ENCODE measurements at regions not wholly inside any gene's neighbourhood (a gene's known extent, or its start where the extent isn't known, plus 50 kb on each side); places are given as distances from the start of the nearest gene placed in this dataset.

DNA sequence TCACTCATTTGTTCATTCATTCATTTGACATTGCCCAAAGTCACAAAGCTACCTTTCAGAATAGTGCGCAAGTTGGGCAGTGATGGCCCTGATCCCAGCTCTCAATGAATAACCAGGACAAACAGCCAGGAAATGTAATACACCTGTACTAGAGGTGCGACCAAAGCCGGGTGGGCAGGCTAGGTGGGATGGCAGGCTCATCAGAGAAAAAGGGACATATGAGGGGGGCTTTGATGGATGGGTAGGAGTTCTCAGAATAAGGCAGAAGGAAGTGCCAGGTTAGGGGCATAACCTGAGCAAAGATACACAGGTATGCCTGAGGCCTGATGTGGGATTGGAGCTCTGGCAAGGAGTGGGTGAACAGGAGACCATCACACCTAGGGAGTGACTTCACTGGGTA, 53.4 kb upstream of the SMAD6 start:
- Histone ChIP-seq H3K9me3 (replicated peaks; ENCODE audit: control insufficient read depth, insufficient read depth, low read depth, low read length) (no peaks in the 10 kb centered on the region), H3K9me1 (ENCODE audit: control insufficient read depth, insufficient read depth, low read length) (no peaks in the 10 kb centered on the region), H3K4me3 (no peak overlapping the region), H3K36me3 (ENCODE audit: control insufficient read depth, insufficient read depth, low read length) (peaks cover 55% of the 10 kb centered on the region; the same call in 2 of the 3 replicates), H2AFZ (ENCODE audit: low read depth, low read length) (no peak overlapping the region), H3K4me1 (replicated peaks in 1 of 2; ENCODE audit: control insufficient read depth in 2 of 2, insufficient read depth in 2 of 2, low read length in 2 of 2) (peaks cover 44 to 56% of the 10 kb centered on the region in 2 experiments), H3K79me2 (ENCODE audit: control insufficient read depth, insufficient read depth, low read length) (peaks cover 60% of the 10 kb centered on the region), H4K20me1 (replicated peaks; ENCODE audit: control insufficient read depth, insufficient read depth, low read length) (peaks cover 6% of the 10 kb centered on the region; the same call in 1 of the 2 replicates), H3K9ac (ENCODE audit: insufficient read depth in 1 of 2, low read depth in 2 of 2, low read length in 2 of 2) (no peak overlapping the region), H3K27me3 (ENCODE audit: control insufficient read depth in 2 of 2, insufficient read depth in 2 of 2, low read length in 2 of 2) (no peaks in the 10 kb centered on the region), H3K4me2 (ENCODE audit: insufficient read depth, low read length) (no peak overlapping the region), H3K27ac (ENCODE audit: extremely low read depth, low read depth, low read length) (no peak overlapping the region)
- ChIA-PET POLR2A (interaction anchor here (1.0 to 1.4 kb wide), 4 partner anchors 14 to 66 kb away, joined by 3 to 4 read pairs (median 3); no protein-coding TSS in a partner anchor), CTCF (ENCODE audit: low intra/inter-chr PET ratio) (no interaction called here)
- no TSS peak for BruUV-seq (replicated peaks)
- FAIRE-seq (no peak), ATAC-seq (no peak), DNase-seq (ENCODE audit: extremely low read depth in 1 of 4, low spot score in 3 of 4) (no peak)
- in situ Hi-C loops (cut with MboI) (no loop called here), intact Hi-C loops (cut with micrococcal nuclease) (no loop called here)
- WGBS (ENCODE audit: insufficient coverage, low coverage, missing lambda C conversion rate), result 58% methylated on average over 3 of the region's 3 CpGs
- TF ChIP-seq, protein P1, sequence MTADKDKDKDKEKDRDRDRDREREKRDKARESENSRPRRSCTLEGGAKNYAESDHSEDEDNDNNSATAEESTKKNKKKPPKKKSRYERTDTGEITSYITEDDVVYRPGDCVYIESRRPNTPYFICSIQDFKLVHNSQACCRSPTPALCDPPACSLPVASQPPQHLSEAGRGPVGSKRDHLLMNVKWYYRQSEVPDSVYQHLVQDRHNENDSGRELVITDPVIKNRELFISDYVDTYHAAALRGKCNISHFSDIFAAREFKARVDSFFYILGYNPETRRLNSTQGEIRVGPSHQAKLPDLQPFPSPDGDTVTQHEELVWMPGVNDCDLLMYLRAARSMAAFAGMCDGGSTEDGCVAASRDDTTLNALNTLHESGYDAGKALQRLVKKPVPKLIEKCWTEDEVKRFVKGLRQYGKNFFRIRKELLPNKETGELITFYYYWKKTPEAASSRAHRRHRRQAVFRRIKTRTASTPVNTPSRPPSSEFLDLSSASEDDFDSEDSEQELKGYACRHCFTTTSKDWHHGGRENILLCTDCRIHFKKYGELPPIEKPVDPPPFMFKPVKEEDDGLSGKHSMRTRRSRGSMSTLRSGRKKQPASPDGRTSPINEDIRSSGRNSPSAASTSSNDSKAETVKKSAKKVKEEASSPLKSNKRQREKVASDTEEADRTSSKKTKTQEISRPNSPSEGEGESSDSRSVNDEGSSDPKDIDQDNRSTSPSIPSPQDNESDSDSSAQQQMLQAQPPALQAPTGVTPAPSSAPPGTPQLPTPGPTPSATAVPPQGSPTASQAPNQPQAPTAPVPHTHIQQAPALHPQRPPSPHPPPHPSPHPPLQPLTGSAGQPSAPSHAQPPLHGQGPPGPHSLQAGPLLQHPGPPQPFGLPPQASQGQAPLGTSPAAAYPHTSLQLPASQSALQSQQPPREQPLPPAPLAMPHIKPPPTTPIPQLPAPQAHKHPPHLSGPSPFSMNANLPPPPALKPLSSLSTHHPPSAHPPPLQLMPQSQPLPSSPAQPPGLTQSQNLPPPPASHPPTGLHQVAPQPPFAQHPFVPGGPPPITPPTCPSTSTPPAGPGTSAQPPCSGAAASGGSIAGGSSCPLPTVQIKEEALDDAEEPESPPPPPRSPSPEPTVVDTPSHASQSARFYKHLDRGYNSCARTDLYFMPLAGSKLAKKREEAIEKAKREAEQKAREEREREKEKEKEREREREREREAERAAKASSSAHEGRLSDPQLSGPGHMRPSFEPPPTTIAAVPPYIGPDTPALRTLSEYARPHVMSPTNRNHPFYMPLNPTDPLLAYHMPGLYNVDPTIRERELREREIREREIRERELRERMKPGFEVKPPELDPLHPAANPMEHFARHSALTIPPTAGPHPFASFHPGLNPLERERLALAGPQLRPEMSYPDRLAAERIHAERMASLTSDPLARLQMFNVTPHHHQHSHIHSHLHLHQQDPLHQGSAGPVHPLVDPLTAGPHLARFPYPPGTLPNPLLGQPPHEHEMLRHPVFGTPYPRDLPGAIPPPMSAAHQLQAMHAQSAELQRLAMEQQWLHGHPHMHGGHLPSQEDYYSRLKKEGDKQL (CRISPR knock-in tag; IDR thresholded peaks at IDR 0.05; ENCODE audit: borderline replicate concordance), result no peak
- TF ChIP-seq JUND (IDR thresholded peaks at IDR 0.05; ENCODE audit: borderline replicate concordance, low read depth, low read length) (no peak), JUND (tag; IDR thresholded peaks at IDR 0.05; ENCODE audit: borderline replicate concordance, low read depth, low read length) (no peak), ZNF140 (CRISPR knock-in tag; IDR thresholded peaks at IDR 0.05) (no peak), ZNF217 (CRISPR knock-in tag; IDR thresholded peaks at IDR 0.05) (no peak), HMG20A (CRISPR knock-in tag; conservative IDR thresholded peaks at IDR 0.05) (no peak), DDX20 (tag; IDR thresholded peaks at IDR 0.05; ENCODE audit: low read depth) (no peak), CHD1 (IDR thresholded peaks at IDR 0.05; ENCODE audit: low read length) (no peak), TBL1XR1 (IDR thresholded peaks at IDR 0.05; ENCODE audit: low read length in 2 of 2) (no peak), ARID2 (IDR thresholded peaks at IDR 0.05) (no peak), ARNT (IDR thresholded peaks at IDR 0.05) (no peak), SAFB (IDR thresholded peaks at IDR 0.05; ENCODE audit: borderline replicate concordance, low read depth, low read length) (no peak), ASH1L (IDR thresholded peaks at IDR 0.05; ENCODE audit: borderline replicate concordance, low read depth, partially characterized antibody) (no peak)
- TF ChIP-seq, protein P2, sequence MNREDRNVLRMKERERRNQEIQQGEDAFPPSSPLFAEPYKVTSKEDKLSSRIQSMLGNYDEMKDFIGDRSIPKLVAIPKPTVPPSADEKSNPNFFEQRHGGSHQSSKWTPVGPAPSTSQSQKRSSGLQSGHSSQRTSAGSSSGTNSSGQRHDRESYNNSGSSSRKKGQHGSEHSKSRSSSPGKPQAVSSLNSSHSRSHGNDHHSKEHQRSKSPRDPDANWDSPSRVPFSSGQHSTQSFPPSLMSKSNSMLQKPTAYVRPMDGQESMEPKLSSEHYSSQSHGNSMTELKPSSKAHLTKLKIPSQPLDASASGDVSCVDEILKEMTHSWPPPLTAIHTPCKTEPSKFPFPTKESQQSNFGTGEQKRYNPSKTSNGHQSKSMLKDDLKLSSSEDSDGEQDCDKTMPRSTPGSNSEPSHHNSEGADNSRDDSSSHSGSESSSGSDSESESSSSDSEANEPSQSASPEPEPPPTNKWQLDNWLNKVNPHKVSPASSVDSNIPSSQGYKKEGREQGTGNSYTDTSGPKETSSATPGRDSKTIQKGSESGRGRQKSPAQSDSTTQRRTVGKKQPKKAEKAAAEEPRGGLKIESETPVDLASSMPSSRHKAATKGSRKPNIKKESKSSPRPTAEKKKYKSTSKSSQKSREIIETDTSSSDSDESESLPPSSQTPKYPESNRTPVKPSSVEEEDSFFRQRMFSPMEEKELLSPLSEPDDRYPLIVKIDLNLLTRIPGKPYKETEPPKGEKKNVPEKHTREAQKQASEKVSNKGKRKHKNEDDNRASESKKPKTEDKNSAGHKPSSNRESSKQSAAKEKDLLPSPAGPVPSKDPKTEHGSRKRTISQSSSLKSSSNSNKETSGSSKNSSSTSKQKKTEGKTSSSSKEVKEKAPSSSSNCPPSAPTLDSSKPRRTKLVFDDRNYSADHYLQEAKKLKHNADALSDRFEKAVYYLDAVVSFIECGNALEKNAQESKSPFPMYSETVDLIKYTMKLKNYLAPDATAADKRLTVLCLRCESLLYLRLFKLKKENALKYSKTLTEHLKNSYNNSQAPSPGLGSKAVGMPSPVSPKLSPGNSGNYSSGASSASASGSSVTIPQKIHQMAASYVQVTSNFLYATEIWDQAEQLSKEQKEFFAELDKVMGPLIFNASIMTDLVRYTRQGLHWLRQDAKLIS (CRISPR knock-in tag; IDR thresholded peaks at IDR 0.05), result no peak

All from K562 (cell line).